Parathyroid adenoma (tissue), 2 donors: ENCODE measurements at regions not wholly inside any gene's neighbourhood (a gene's known extent, or its start where the extent isn't known, plus 50 kb on each side); places are given as distances from the start of the nearest gene placed in this dataset.

Experiments used
- H2AFZ ChIP-seq: fragments of 300-600 bp; sonication (generic); one replicate; pipeline ENCODE4 v1.7.0; 2017; ENCODE audit warnings: antibody characterized with exemption, mild to moderate bottlenecking
- H3K27ac ChIP-seq: fragments of 300-600 bp; sonication (generic); one replicate; pipeline ENCODE4 v1.7.0; 2017
- H3K27me3 ChIP-seq: fragments of 300-600 bp; sonication (generic); one replicate; pipeline ENCODE4 v1.7.0; 2017; ENCODE audit warnings: low read length; ENCODE audit not compliant: control insufficient read depth, insufficient read depth
- H3K36me3 ChIP-seq: fragments of 300-600 bp; sonication (generic); one replicate; pipeline ENCODE4 v1.7.0; 2017; ENCODE audit warnings: low read length; ENCODE audit not compliant: control insufficient read depth, insufficient read depth
- H3K4me1 ChIP-seq: fragments of 300-600 bp; sonication (generic); one replicate; pipeline ENCODE4 v1.7.0; 2017; ENCODE audit warnings: control low read depth
- H3K4me2 ChIP-seq: fragments of 300-600 bp; sonication (generic); one replicate; pipeline ENCODE4 v1.7.0; 2017; ENCODE audit warnings: low read length
- H3K4me3 ChIP-seq: fragments of 300-600 bp; sonication (generic); one replicate; pipeline ENCODE4 v1.7.0; 2017; ENCODE audit warnings: low read depth, low read length
- H3K79me2 ChIP-seq: fragments of 300-600 bp; sonication (generic); one replicate; pipeline ENCODE4 v1.7.0; 2017; ENCODE audit warnings: control low read depth
- H3K9ac ChIP-seq: fragments of 300-600 bp; sonication (generic); one replicate; pipeline ENCODE4 v1.7.0; 2017; ENCODE audit warnings: mild to moderate bottlenecking
- H3K9me3 ChIP-seq: fragments of 300-600 bp; sonication (generic); one replicate; pipeline ENCODE4 v1.7.0; 2017; ENCODE audit warnings: low read length; ENCODE audit not compliant: control insufficient read depth
- TF ChIP-seq, protein P1 (sequence below): fragments of 300-600 bp; sonication (generic); IDR thresholded peaks from one replicate; pipeline ENCODE4 v1.7.0; 2017; ENCODE audit warnings: antibody characterized with exemption, mild to moderate bottlenecking
- donor health status: primary hyperparathyroidism.

DNA sequence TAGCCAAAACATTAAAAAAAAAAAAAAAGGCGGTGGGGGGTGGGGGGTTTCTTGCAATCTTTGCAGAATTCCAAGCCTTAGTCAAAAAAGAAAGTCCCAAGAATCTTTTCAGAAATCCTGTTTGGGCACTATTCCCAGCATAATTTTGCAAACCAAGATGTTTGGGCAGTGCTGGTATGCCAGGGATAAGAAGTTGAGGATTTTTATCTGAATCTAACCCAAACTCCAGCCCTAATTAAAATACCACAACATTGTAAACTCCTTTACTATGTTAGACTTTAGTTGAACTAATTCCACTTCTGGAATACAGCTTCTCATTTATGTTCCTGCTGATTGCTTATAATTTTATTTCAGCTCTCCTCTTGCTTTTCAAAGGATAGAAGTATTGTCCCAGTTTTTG is 504.1 kb upstream of the ADGRL2 start:
- TF ChIP-seq, protein P1, sequence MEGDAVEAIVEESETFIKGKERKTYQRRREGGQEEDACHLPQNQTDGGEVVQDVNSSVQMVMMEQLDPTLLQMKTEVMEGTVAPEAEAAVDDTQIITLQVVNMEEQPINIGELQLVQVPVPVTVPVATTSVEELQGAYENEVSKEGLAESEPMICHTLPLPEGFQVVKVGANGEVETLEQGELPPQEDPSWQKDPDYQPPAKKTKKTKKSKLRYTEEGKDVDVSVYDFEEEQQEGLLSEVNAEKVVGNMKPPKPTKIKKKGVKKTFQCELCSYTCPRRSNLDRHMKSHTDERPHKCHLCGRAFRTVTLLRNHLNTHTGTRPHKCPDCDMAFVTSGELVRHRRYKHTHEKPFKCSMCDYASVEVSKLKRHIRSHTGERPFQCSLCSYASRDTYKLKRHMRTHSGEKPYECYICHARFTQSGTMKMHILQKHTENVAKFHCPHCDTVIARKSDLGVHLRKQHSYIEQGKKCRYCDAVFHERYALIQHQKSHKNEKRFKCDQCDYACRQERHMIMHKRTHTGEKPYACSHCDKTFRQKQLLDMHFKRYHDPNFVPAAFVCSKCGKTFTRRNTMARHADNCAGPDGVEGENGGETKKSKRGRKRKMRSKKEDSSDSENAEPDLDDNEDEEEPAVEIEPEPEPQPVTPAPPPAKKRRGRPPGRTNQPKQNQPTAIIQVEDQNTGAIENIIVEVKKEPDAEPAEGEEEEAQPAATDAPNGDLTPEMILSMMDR = no peak
- Histone ChIP-seq H3K36me3 (no peaks in the 10 kb centered on the region), H3K27ac (no peak overlapping the region), H3K9me3 (no peaks in the 10 kb centered on the region), H3K27me3 (no peaks in the 10 kb centered on the region), H3K9ac (no peak overlapping the region), H3K4me3 (no peak overlapping the region), H3K79me2 (no peaks in the 10 kb centered on the region), H2AFZ (no peak overlapping the region), H3K4me1 (no peaks in the 10 kb centered on the region), H3K4me2 (no peak overlapping the region)

DNA sequence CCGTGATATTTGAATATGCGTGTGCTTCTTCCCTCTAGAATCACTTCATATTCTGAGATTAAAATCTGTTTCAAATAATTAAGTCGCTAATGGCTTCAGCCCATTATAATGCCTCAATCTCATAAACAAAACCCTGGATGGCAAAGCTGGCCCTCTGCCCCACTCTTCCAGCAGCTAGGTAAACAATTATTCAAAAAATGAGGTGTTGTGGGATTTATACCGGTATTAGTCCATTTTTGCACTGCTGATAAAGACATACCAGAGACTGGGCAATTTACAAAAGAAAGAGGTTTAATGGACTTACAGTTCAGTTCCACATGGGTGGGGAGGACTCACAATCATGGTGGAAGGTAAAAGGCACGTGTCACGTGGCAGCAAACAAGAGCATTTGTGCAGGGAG is 510.4 kb upstream of the ADGRL2 start:
- TF ChIP-seq, protein P1 = no peak
- Histone ChIP-seq H3K9ac (no peak overlapping the region), H3K79me2 (no peaks in the 10 kb centered on the region), H2AFZ (no peak overlapping the region), H3K27me3 (no peaks in the 10 kb centered on the region), H3K4me3 (no peak overlapping the region), H3K9me3 (no peaks in the 10 kb centered on the region), H3K27ac (no peak overlapping the region), H3K4me2 (no peak overlapping the region), H3K4me1 (no peaks in the 10 kb centered on the region), H3K36me3 (no peaks in the 10 kb centered on the region)

DNA sequence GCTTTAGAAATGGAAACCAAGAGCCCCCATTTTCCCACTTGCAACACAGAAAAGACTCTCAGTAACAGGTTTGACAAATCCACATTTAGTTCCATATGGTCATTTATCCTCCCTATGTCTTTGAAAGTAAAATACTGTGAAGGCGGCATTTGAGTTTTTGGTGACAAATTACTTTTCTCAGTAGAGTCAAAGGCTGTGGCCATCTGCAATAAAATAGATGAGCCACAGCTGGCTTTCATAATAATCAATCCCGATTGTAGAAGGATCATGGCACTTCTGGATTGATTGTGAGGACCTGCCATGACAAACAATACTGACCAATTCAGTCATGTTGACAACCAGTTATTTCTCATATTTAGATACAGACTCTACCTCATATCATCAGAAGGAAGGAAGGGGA is 512.0 kb upstream of the ADGRL2 start:
- no peaks in the 10 kb centered on the region for H3K36me3 ChIP-seq
- H2AFZ ChIP-seq = no peak overlapping the region
- H3K79me2 ChIP-seq = no peaks in the 10 kb centered on the region
- TF ChIP-seq, protein P1 = no peak
- H3K4me1 ChIP-seq = no peaks in the 10 kb centered on the region
- H3K27ac ChIP-seq = no peak overlapping the region
- H3K9ac ChIP-seq = no peak overlapping the region
- no peak overlapping the region for H3K4me2 ChIP-seq
- no peaks in the 10 kb centered on the region for H3K27me3 ChIP-seq
- H3K4me3 ChIP-seq = no peak overlapping the region
- no peaks in the 10 kb centered on the region for H3K9me3 ChIP-seq

DNA sequence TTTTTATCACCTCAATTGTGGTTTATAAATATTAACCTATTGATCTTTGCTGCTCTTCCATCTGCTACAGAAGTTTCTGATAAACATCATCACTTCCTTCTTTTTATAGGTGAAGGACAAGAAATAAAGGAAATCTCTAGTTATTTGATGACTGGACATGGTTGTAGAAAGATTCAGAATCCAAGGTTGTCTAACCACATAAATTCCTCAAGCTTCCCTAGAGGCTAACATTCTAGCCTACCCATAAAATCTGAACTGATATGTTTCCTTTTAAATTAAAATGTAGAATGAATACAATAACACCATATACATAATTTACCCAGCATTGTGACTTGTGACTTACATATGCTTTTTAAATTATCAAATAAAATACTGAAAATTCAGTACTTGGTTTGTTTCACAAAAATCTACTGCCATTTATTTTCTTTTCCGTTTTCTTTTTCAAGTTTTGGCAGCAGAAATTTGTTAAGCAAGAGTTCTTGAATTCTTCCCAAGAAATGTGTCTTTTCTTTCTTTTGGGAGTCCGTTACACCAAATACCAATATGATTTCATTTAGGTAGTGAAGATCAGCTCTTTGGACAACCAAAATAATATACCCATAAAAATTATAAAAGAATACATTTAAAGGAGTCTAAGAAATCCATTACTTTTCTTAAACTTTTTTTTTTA is 513.2 kb upstream of the ADGRL2 start:
- Histone ChIP-seq H3K27ac (no peak overlapping the region), H3K27me3 (no peaks in the 10 kb centered on the region), H3K36me3 (no peaks in the 10 kb centered on the region), H3K4me3 (no peak overlapping the region), H3K4me1 (no peaks in the 10 kb centered on the region), H3K9me3 (no peaks in the 10 kb centered on the region), H3K79me2 (no peaks in the 10 kb centered on the region), H3K9ac (no peak overlapping the region), H2AFZ (no peak overlapping the region), H3K4me2 (no peak overlapping the region)
- TF ChIP-seq, protein P1 = no peak

DNA sequence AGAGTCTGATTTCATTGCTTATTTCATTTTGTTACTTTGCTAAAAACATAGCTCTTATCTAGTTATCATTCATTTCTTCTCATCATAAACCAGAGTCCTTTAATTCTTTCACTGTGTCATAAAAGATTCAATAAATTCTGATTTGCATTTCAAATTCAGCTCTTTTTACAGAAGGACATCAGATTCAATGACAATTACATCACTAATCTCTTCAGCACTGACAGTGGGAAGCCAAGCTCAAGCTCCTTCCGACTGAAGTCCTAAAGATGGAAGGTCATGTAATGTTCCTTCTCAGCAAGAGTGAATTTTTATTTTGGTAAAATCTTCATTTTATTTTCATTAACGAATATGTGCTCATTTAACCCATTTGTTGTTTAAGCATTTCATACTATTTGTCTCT is 530.7 kb upstream of the ADGRL2 start:
- TF ChIP-seq, protein P1 = no peak
- no peak overlapping the region for H3K9ac ChIP-seq
- H3K27me3 ChIP-seq = no peaks in the 10 kb centered on the region
- no peak overlapping the region for H3K4me2 ChIP-seq
- H3K9me3 ChIP-seq = no peaks in the 10 kb centered on the region
- no peaks in the 10 kb centered on the region for H3K36me3 ChIP-seq
- no peak overlapping the region for H3K27ac ChIP-seq
- H3K79me2 ChIP-seq = no peaks in the 10 kb centered on the region
- no peak overlapping the region for H3K4me3 ChIP-seq
- H2AFZ ChIP-seq = no peak overlapping the region
- H3K4me1 ChIP-seq = no peaks in the 10 kb centered on the region
